M059J (cell line): ENCODE measurements at regions not wholly inside any gene's neighbourhood (a gene's known extent, or its start where the extent isn't known, plus 50 kb on each side); places are given as distances from the start of the nearest gene placed in this dataset.

Experiments
- DNase-seq: peaks from one replicate; pipeline ENCODE4 v3.0.0-alpha.2; 2012; ENCODE audit warnings: low read depth

DNA sequence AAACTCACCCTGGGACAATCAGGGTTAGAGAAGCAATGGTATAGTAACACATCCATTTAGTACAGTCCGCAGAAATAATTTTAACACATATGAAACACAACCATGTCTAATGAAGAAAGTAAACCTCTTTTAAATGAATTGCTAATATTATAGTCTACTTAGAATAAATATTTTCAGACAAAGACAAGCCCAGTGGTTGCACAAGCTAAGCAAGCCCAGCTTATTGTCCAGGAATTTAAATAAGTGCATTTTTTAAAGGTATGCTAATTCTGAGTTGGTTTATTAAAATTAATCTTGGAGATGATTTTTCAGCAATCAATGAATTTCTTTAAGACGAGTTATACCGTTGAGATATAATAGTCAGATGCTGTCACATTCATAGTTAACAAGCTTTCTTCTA lies 118.8 kb upstream of the BLID start:
- DNase-seq, result no peak

DNA sequence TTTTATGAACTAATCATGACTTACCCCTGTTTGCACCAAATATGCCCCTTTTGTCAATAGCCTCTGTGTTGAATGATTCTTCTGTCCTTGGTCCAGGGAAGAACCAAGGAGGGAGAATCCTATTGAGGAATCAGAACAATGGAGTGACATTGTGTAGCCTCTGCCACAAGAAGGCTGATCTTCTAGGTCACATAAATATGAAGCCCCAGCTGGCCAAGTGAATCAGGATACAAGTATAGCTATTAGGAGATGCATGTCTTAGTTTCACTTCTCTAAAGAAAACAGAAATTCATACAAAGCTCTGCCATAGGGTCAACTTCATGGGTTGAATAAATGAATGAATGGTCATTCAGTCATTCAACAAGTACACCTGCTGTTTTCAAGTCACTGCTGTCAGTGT lies 118.2 kb upstream of the BLID start:
- DNase-seq, result no peak

GRCh38 chr11:122232985-122233384 lies 117.0 kb upstream of the BLID start:
- peak; percentile 50 for DNase-seq

DNA sequence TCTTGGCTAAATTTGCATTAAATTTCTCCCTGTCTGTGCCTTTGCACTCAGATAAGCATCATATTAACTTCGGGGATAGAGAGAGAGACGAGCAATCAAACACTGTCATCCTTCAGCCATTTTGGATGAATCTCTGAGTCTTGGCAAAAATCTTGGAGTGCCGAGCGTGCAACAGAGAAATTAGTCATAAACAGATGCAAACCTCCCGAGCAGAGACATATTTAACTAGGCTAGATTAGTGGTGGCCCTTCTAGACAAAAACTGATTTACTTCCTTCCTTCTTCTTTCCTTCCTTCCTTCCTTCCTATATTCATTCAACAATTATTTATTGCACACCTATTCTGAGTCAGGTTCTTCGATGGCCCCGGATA lies 114.4 kb upstream of the BLID start:
- DNase-seq, result peak; percentile 19

GRCh38 chr11:122229481-122230384 lies 113.7 kb upstream of the BLID start:
- DNase-seq, result peak; percentile 18

- peak; percentile 24 for DNase-seq
These were observed 113.1 kb upstream of the BLID start for GRCh38 chr11:122229078-122229477.

- DNase-seq, result peak; percentile 59
These were observed 110.9 kb upstream of the BLID start for GRCh38 chr11:122226810-122227379.

DNA sequence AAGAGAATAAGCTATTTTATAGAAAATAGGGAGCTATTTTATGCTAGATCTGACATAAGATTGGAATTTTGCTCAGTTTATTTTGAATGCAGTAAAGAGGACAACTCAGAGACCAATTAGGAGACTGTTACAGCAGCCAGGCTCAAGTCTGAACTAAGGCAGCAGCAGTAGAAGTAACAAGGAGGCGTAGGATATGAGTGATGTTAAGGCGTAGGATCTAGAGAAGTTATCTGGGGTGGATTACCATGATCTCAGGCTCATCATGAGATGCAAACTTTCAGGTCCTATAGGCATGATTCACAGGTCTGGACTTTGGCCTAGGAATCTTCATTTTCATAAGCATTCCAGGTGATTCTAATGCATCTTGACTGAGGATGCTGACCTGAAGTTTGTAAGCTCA lies 108.9 kb upstream of the BLID start:
- no peak for DNase-seq

DNA sequence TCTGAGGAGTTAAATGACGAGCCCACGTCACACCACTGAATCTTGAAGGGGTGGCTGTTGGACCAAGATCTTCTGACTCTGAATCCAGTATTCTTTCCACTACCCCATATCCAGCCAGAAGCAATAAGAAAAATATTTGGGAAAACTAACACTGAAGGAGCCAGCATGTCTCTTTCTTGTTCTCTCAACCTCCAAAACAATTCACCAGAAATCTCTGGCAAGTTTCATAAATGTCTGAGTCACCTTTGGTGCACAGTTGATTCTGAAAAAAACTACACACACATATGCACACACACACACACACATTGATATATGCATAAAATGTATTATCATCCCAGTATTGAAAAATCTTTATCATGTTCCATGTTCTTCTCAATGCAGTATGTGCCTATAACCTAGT lies 104.3 kb upstream of the BLID start:
- no peak for DNase-seq

- DNase-seq, result no peak
These were observed 103.8 kb upstream of the BLID start for GRCh38 chr11:122219791-122220190.

- peak; percentile 97 for DNase-seq
These were observed 99.4 kb upstream of the BLID start for GRCh38 chr11:122215244-122215992.

GRCh38 chr11:122214567-122214966 lies 98.6 kb upstream of the BLID start:
- DNase-seq, result peak; percentile 50

DNA sequence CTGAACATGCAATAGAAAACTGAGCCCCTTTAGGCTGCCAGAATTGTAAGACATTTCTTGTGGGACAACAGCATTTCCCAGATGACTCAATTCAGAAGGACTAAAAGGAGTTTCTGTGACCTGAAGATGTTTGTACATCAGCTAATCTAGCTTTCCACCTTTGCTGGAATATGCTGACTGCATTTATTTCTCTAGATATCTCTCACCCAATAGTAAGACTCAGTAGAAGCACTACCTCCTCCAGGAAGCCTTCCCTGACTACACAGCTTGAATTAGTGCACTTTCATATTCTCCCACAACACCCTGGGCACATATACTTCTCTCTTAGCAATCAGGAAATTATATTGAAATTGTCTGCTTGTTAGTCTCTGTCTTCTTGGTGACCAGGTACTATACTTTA lies 98.1 kb upstream of the BLID start:
- DNase-seq, result no peak

DNA sequence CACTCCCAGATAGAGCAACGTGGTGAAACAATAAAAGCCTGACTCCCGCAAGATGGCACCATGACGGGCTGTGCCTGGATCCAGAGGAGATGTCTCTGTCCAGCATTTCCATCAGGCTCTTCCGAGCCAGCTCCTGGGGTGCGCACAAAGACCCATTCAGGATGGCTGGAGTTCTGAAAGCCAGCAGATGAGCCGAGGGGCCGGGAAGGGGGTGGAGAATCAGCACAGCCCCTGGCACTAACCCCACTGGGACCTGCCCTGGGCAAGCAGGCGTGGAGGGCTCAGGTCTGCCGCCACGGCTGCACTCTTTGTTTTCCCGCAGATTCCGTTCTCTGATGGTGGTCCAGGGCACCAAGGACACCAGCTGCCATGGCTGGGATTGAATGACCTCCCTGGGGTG lies 97.2 kb upstream of the BLID start:
- no peak for DNase-seq

GRCh38 chr11:122210367-122210997 lies 94.5 kb upstream of the BLID start:
- peak; percentile 50 for DNase-seq

DNA sequence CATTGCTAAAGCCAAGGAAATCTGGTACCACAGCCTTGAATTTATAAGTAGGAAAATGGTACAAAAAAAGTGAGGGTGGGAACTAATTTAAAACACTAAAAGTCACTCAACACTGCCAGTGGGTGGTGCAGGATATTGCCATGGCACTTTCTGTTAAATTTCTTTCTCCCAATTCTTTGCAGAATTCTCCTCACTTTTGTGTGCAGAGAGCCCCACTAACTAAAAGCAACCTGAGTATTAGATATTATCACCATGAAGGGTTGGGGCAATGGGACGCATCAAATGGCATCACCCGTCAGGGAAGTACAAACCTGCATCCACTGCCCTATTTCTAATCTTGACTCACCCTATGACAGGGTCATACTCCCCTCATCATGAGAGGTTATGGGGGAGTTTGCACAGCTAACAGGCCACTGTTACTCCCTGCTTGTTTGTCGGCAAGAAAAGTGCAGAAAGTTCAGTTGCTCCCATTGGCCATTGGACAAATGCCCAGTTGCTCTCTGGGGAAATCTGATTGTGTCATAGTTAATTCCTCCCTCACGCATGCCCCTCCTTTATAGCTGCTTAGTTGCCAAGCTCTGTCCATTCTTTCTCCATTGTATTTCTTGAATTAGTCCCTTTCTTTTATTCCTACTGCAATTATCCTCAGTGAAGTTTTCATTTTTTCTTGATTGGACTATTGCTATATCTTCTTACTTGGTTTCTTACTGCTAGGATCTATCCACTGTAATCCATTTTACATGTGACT lies 93.8 kb upstream of the BLID start:
- DNase-seq, result peak; percentile 90

- peak; percentile 58 for DNase-seq
These were observed 92.1 kb upstream of the BLID start for GRCh38 chr11:122207921-122208764.

GRCh38 chr11:122207505-122207904 lies 91.5 kb upstream of the BLID start:
- peak; percentile 66 for DNase-seq

GRCh38 chr11:122205036-122205435 lies 89.0 kb upstream of the BLID start:
- DNase-seq, result no peak

GRCh38 chr11:122204206-122204605 lies 88.2 kb upstream of the BLID start:
- no peak for DNase-seq
